ENCODE measurements at regions not wholly inside any gene's neighbourhood (a gene's known extent, or its start where the extent isn't known, plus 50 kb on each side); places are given as distances from the start of the nearest gene placed in this dataset.

DNA sequence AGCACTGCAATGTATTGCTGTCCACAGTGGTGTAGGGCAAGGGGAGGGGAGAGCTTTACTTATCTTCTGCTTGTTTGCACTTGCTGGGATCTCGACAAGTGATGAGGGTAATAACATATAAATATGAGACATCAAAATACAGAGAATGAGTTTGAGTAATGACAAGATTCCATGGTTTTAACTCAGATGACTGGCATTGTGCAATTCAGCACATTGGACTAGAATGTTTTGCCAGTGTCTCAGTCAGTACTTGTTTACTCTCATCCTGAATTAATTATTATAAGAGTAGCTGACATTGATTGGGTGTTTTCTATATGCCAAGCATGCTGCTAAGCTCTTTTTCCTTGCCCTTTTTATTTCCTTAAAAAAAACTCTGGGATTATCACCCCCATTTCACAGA lies 306.7 kb upstream of the MMADHC start:
- Histone ChIP-seq H3K9me1 (ENCODE audit: control insufficient read depth, extremely low read depth, insufficient read depth, low read length) (no peaks in the 10 kb centered on the region), H3K9ac (ENCODE audit: control insufficient read depth, extremely low read depth, insufficient read depth, low read length) (no peak overlapping the region), H3K9me3 (ENCODE audit: control insufficient read depth, low read depth, low read length) (no peaks in the 10 kb centered on the region), H3K4me3 (ENCODE audit: control insufficient read depth in 2 of 3, extremely low read depth in 1 of 3, insufficient read depth in 2 of 3, low read depth in 1 of 3, low read length in 3 of 3) (peak overlapping the region in 1 of 3 experiments; percentile 23), H3K36me3 (ENCODE audit: control insufficient read depth in 2 of 2, extremely low read depth in 1 of 2, insufficient read depth in 2 of 2, low read length in 2 of 2) (no peaks in the 10 kb centered on the region), H3K27ac (ENCODE audit: control insufficient read depth, insufficient read depth, low read length) (no peak overlapping the region), H2AFZ (ENCODE audit: control insufficient read depth, low read length) (no peak overlapping the region), H3K27me3 (ENCODE audit: control insufficient read depth, extremely low read depth, insufficient read depth, low read length) (peaks cover 3% of the 10 kb centered on the region), H3K79me2 (ENCODE audit: control insufficient read depth, insufficient read depth, low read length) (no peaks in the 10 kb centered on the region), H3K4me1 (ENCODE audit: control insufficient read depth, extremely low read depth, insufficient read depth, low read length) (peaks cover 8% of the 10 kb centered on the region), H3K4me2 (ENCODE audit: control insufficient read depth, extremely low read depth, insufficient read depth, low read depth, low read length) (peak overlapping the region; percentile 25), H4K20me1 (ENCODE audit: control insufficient read depth, extremely low read depth, insufficient read depth, low read length) (no peaks in the 10 kb centered on the region)
- TF ChIP-seq, protein P1, sequence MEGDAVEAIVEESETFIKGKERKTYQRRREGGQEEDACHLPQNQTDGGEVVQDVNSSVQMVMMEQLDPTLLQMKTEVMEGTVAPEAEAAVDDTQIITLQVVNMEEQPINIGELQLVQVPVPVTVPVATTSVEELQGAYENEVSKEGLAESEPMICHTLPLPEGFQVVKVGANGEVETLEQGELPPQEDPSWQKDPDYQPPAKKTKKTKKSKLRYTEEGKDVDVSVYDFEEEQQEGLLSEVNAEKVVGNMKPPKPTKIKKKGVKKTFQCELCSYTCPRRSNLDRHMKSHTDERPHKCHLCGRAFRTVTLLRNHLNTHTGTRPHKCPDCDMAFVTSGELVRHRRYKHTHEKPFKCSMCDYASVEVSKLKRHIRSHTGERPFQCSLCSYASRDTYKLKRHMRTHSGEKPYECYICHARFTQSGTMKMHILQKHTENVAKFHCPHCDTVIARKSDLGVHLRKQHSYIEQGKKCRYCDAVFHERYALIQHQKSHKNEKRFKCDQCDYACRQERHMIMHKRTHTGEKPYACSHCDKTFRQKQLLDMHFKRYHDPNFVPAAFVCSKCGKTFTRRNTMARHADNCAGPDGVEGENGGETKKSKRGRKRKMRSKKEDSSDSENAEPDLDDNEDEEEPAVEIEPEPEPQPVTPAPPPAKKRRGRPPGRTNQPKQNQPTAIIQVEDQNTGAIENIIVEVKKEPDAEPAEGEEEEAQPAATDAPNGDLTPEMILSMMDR (optimal IDR thresholded peaks at IDR 0.05 in 1 of 3, IDR thresholded peaks at IDR 0.05 in 1 of 3, conservative IDR thresholded peaks at IDR 0.05 in 1 of 3; ENCODE audit: extremely low read depth in 1 of 3, insufficient read depth in 2 of 3, low read length in 3 of 3), result no peak
- no peak for TF ChIP-seq EZH2 (IDR thresholded peaks at IDR 0.05; ENCODE audit: low read length)
- dilution Hi-C loops (cut with MboI; ENCODE audit: extremely low pct_ligation_motif_present, low sequenced_read_pairs), result no loop called here
- FAIRE-seq, result no peak
- DNase-seq (ENCODE audit: low read depth, low spot score), result no peak

DNA sequence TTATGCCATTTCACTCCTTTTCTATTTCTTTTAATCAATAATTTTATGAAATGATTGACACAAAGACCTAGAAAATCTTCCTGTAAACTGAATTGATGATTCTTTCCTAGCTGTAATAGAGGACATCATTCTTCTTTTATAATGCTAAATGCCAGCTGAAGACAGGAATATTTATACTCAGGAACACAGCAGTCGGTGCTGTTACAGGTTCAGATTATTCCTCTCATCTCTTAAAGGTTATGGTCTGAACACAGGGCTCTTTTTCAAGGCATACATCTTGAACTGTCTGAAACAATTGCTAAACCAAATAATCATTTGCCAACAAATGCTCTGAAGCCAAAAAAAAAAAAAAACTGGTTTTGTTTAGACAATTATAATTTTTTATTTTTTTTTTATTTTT lies 305.0 kb upstream of the MMADHC start:
- no peak overlapping the region for H3K4me3 ChIP-seq (ENCODE audit: control insufficient read depth in 2 of 3, extremely low read depth in 1 of 3, insufficient read depth in 2 of 3, low read depth in 1 of 3, low read length in 3 of 3)
- H3K9me1 ChIP-seq (ENCODE audit: control insufficient read depth, extremely low read depth, insufficient read depth, low read length), result no peaks in the 10 kb centered on the region
- no peaks in the 10 kb centered on the region for H3K9me3 ChIP-seq (ENCODE audit: control insufficient read depth, low read depth, low read length)
- FAIRE-seq (no peak), DNase-seq (ENCODE audit: low read depth, low spot score) (no peak)
- peaks cover 3% of the 10 kb centered on the region for H3K27me3 ChIP-seq (ENCODE audit: control insufficient read depth, extremely low read depth, insufficient read depth, low read length)
- H3K27ac ChIP-seq (ENCODE audit: control insufficient read depth, insufficient read depth, low read length), result no peak overlapping the region
- no peak overlapping the region for H2AFZ ChIP-seq (ENCODE audit: control insufficient read depth, low read length)
- no peaks in the 10 kb centered on the region for H4K20me1 ChIP-seq (ENCODE audit: control insufficient read depth, extremely low read depth, insufficient read depth, low read length)
- no peak overlapping the region for H3K9ac ChIP-seq (ENCODE audit: control insufficient read depth, extremely low read depth, insufficient read depth, low read length)
- H3K4me2 ChIP-seq (ENCODE audit: control insufficient read depth, extremely low read depth, insufficient read depth, low read depth, low read length), result no peak overlapping the region
- no peaks in the 10 kb centered on the region for H3K79me2 ChIP-seq (ENCODE audit: control insufficient read depth, insufficient read depth, low read length)
- dilution Hi-C loops (cut with MboI; ENCODE audit: extremely low pct_ligation_motif_present, low sequenced_read_pairs), result no loop called here
- TF ChIP-seq, protein P1 (optimal IDR thresholded peaks at IDR 0.05 in 1 of 3, IDR thresholded peaks at IDR 0.05 in 1 of 3, conservative IDR thresholded peaks at IDR 0.05 in 1 of 3; ENCODE audit: extremely low read depth in 1 of 3, insufficient read depth in 2 of 3, low read length in 3 of 3), result no peak
- no peak for TF ChIP-seq EZH2 (IDR thresholded peaks at IDR 0.05; ENCODE audit: low read length)
- peaks cover 8% of the 10 kb centered on the region for H3K4me1 ChIP-seq (ENCODE audit: control insufficient read depth, extremely low read depth, insufficient read depth, low read length)
- no peaks in the 10 kb centered on the region for H3K36me3 ChIP-seq (ENCODE audit: control insufficient read depth in 2 of 2, extremely low read depth in 1 of 2, insufficient read depth in 2 of 2, low read length in 2 of 2)

Measured in keratinocyte (primary cell).